Astrocyte (in vitro differentiated cells and primary cell): ENCODE measurements at regions not wholly inside any gene's neighbourhood (a gene's known extent, or its start where the extent isn't known, plus 50 kb on each side); places are given as distances from the start of the nearest gene placed in this dataset.

ENCODE experiments used
- DNase-seq: peaks from one replicate; pipeline ENCODE4 v3.0.0-alpha.2; 2010; ENCODE audit warnings: low read depth
- FAIRE-seq: peaks from 2 replicates; lab custom pipeline; 2011; peaks lifted over from hg19 to GRCh38; lab: Jason Lieb, UNC
- H2AFZ ChIP-seq: 2 replicates; pipeline ENCODE4 v1.6.0; 2012; ENCODE audit warnings: low read depth, low read length, inconsistent platforms
- H3K27ac ChIP-seq: 2 replicates; pipeline ENCODE4 v1.5.1; 2011; ENCODE audit warnings: low read depth, low read length, inconsistent platforms
- H3K27me3 ChIP-seq: 2 replicates; pipeline ENCODE4 v1.6.0; 2011; ENCODE audit warnings: low read length, inconsistent platforms; ENCODE audit not compliant: insufficient read depth
- H3K36me3 ChIP-seq: 2 replicates; pipeline ENCODE4 v1.5.1; 2011; ENCODE audit warnings: low read length, inconsistent platforms; ENCODE audit not compliant: insufficient read depth
- H3K4me1 ChIP-seq: 2 replicates; pipeline ENCODE4 v1.5.1; 2011; ENCODE audit warnings: low read length, inconsistent platforms; ENCODE audit not compliant: insufficient read depth
- H3K4me2 ChIP-seq: 2 replicates; pipeline ENCODE4 v1.6.0; 2012; ENCODE audit warnings: low read length, inconsistent platforms
- H3K4me3 ChIP-seq: 2 replicates; pipeline ENCODE4 v1.5.1; 2011; ENCODE audit warnings: low read depth, mild to moderate bottlenecking, low read length, inconsistent platforms; ENCODE audit not compliant: insufficient read depth
- H3K79me2 ChIP-seq: 2 replicates; pipeline ENCODE4 v1.6.0; 2012; ENCODE audit warnings: mild to moderate bottlenecking, low read length, inconsistent platforms; ENCODE audit not compliant: insufficient read depth
- H3K9ac ChIP-seq: 2 replicates; pipeline ENCODE4 v1.6.0; 2012; ENCODE audit warnings: mild to moderate bottlenecking, low read length, inconsistent platforms
- H3K9me3 ChIP-seq: 2 replicates; pipeline ENCODE4 v1.5.1; 2012; ENCODE audit warnings: low read depth, mild to moderate bottlenecking, low read length, inconsistent platforms; ENCODE audit not compliant: insufficient read depth
- H4K20me1 ChIP-seq: 2 replicates; pipeline ENCODE4 v1.6.0; 2012; ENCODE audit warnings: low read length, inconsistent platforms; ENCODE audit not compliant: insufficient read depth
- H3K27ac Mint-ChIP-seq: one replicate; pipeline ENCODE4 v1.8.0; 2021; ENCODE audit warnings: mild to moderate bottlenecking, mixed read lengths; ENCODE audit not compliant: unreplicated experiment
- H3K27me3 Mint-ChIP-seq: one replicate; pipeline ENCODE4 v1.8.0; 2021; ENCODE audit warnings: low read depth, mixed read lengths; ENCODE audit not compliant: unreplicated experiment
- H3K36me3 Mint-ChIP-seq: one replicate; pipeline ENCODE4 v1.8.0; 2021; ENCODE audit warnings: low read depth, mixed read lengths; ENCODE audit not compliant: unreplicated experiment
- H3K4me1 Mint-ChIP-seq: one replicate; pipeline ENCODE4 v1.8.0; 2021; ENCODE audit warnings: low read depth, mixed read lengths; ENCODE audit not compliant: unreplicated experiment
- H3K4me3 Mint-ChIP-seq: one replicate; pipeline ENCODE4 v1.8.0; 2021; ENCODE audit warnings: mild to moderate bottlenecking, moderate library complexity, mixed read lengths; ENCODE audit not compliant: unreplicated experiment
- H3K9me3 Mint-ChIP-seq: one replicate; pipeline ENCODE4 v1.8.0; 2021; ENCODE audit warnings: mild to moderate bottlenecking, mixed read lengths; ENCODE audit not compliant: unreplicated experiment
- EZH2 ChIP-seq: IDR thresholded peaks from 2 replicates; pipeline ENCODE4 v1.6.1; 2012; ENCODE audit warnings: mild to moderate bottlenecking, low read length, inconsistent platforms; ENCODE audit not compliant: insufficient read depth
- TF ChIP-seq, protein P1 (sequence below): IDR thresholded peaks from 2 replicates; pipeline ENCODE4 v1.5.1; 2011; ENCODE audit warnings: low read depth, mild to moderate bottlenecking, inconsistent platforms, low read length, moderate library complexity; ENCODE audit not compliant: insufficient read depth

DNA sequence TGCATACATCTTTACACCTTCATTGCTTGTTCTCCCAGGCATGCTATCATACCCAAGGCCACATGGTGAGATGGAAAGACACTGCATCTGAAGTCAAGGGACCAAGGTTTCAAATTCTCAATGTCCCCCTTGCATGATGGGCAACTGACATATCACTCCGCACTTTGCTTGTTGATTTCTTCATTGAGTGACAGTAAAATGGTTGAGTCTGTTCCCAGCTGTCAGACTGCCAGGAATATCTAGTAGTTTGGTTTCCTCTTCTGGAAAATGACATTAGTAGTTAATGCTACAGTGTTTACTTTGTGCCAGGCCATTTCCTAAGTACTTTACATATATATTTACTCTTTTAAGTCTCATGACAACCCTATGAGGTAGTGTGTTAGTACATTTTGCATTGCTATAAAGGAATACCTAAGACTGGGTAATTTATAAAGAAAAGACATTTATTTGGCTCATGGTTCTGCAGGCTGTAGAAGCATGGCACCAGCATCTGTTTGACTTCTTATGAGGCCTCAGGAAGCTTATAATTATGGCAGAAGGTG lies 114.4 kb downstream of the PCSK1 start:
- no peaks in the 10 kb centered on the region for H3K36me3 Mint-ChIP-seq
- H3K27ac Mint-ChIP-seq, result no peak overlapping the region
- Histone ChIP-seq H3K4me1 (no peaks in the 10 kb centered on the region), H4K20me1 (no peaks in the 10 kb centered on the region), H3K36me3 (no peaks in the 10 kb centered on the region), H2AFZ (no peak overlapping the region), H3K27ac (no peak overlapping the region), H3K79me2 (no peaks in the 10 kb centered on the region), H3K9ac (no peak overlapping the region), H3K27me3 (no peaks in the 10 kb centered on the region), H3K9me3 (no peaks in the 10 kb centered on the region), H3K4me3 (no peak overlapping the region), H3K4me2 (no peak overlapping the region)
- H3K9me3 Mint-ChIP-seq, result peaks cover 2% of the 10 kb centered on the region
- DNase-seq (no peak), FAIRE-seq (no peak)
- H3K4me3 Mint-ChIP-seq, result no peak overlapping the region
- no peaks in the 10 kb centered on the region for H3K27me3 Mint-ChIP-seq
- H3K4me1 Mint-ChIP-seq, result peaks cover 15% of the 10 kb centered on the region
- no peak for TF ChIP-seq EZH2
- TF ChIP-seq, protein P1, sequence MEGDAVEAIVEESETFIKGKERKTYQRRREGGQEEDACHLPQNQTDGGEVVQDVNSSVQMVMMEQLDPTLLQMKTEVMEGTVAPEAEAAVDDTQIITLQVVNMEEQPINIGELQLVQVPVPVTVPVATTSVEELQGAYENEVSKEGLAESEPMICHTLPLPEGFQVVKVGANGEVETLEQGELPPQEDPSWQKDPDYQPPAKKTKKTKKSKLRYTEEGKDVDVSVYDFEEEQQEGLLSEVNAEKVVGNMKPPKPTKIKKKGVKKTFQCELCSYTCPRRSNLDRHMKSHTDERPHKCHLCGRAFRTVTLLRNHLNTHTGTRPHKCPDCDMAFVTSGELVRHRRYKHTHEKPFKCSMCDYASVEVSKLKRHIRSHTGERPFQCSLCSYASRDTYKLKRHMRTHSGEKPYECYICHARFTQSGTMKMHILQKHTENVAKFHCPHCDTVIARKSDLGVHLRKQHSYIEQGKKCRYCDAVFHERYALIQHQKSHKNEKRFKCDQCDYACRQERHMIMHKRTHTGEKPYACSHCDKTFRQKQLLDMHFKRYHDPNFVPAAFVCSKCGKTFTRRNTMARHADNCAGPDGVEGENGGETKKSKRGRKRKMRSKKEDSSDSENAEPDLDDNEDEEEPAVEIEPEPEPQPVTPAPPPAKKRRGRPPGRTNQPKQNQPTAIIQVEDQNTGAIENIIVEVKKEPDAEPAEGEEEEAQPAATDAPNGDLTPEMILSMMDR, result no peak

DNA sequence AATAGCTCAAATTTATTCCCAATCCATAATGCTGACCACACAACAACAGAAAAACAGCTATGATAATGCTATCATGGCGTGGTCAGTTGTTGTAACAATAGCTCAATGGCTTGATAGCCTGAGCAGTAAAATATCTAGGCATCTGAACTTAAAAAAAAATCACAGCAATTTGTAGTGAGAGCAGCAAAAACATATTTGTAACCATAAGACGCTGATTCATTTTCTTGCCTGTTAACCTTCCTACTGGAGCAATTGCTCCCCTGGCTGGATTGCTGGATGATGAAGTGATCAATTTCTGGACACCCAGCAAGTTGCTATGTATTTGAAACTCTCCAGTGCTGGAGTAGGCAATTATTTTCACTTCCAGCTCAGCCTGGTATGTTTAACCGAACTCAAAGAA lies 115.1 kb downstream of the PCSK1 start:
- FAIRE-seq (no peak), DNase-seq (peak; percentile 42)
- Histone ChIP-seq H3K4me3 (no peak overlapping the region), H3K79me2 (no peaks in the 10 kb centered on the region), H3K9ac (no peak overlapping the region), H3K36me3 (no peaks in the 10 kb centered on the region), H2AFZ (no peak overlapping the region), H4K20me1 (no peaks in the 10 kb centered on the region), H3K27me3 (no peaks in the 10 kb centered on the region), H3K4me2 (no peak overlapping the region), H3K4me1 (no peaks in the 10 kb centered on the region), H3K9me3 (no peaks in the 10 kb centered on the region), H3K27ac (no peak overlapping the region)
- H3K27ac Mint-ChIP-seq, result no peak overlapping the region
- H3K4me1 Mint-ChIP-seq, result peaks cover 15% of the 10 kb centered on the region
- TF ChIP-seq, protein P1, result no peak
- TF ChIP-seq EZH2, result no peak
- no peak overlapping the region for H3K4me3 Mint-ChIP-seq
- H3K36me3 Mint-ChIP-seq, result no peaks in the 10 kb centered on the region
- no peaks in the 10 kb centered on the region for H3K27me3 Mint-ChIP-seq
- H3K9me3 Mint-ChIP-seq, result peaks cover 2% of the 10 kb centered on the region

DNA sequence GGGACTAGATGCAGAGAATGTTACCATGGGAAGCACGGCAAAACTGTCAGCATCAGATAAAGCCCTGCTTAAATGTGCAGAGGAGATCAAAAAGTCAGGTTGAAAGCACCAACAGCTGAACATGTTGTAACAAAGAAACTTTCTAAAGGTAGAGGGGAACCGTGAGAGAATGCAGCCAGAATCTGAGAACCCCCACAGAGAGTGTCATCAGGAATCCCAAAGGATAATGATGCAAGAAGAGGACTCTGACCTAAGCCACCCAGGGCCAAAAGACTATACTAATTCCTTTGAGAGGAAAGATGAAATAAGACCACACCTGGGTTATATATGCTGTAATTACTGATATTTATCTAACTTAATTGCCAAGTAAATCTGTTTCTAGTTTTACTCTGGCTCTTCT lies 116.6 kb downstream of the PCSK1 start:
- H3K79me2 ChIP-seq, result no peaks in the 10 kb centered on the region
- FAIRE-seq (no peak), DNase-seq (no peak)
- H3K4me3 ChIP-seq, result no peak overlapping the region
- no peak overlapping the region for H3K4me2 ChIP-seq
- no peaks in the 10 kb centered on the region for H3K4me1 ChIP-seq
- TF ChIP-seq EZH2, result no peak
- TF ChIP-seq, protein P1, result no peak
- no peaks in the 10 kb centered on the region for H3K9me3 Mint-ChIP-seq
- no peak overlapping the region for H3K27ac ChIP-seq
- H3K36me3 ChIP-seq, result no peaks in the 10 kb centered on the region
- no peaks in the 10 kb centered on the region for H3K27me3 ChIP-seq
- H3K9ac ChIP-seq, result no peak overlapping the region
- H4K20me1 ChIP-seq, result no peaks in the 10 kb centered on the region
- peaks cover 21% of the 10 kb centered on the region for H3K4me1 Mint-ChIP-seq
- no peaks in the 10 kb centered on the region for H3K36me3 Mint-ChIP-seq
- H2AFZ ChIP-seq, result no peak overlapping the region
- no peak overlapping the region for H3K4me3 Mint-ChIP-seq
- H3K27ac Mint-ChIP-seq, result no peak overlapping the region
- H3K27me3 Mint-ChIP-seq, result no peaks in the 10 kb centered on the region
- no peaks in the 10 kb centered on the region for H3K9me3 ChIP-seq
